Osteoblast (primary cell): ENCODE measurements at regions not wholly inside any gene's neighbourhood (a gene's known extent, or its start where the extent isn't known, plus 50 kb on each side); places are given as distances from the start of the nearest gene placed in this dataset.

Experiments used
- DNase-seq: peaks from one replicate; pipeline ENCODE4 v3.0.0; 2011; ENCODE audit warnings: low spot score, mixed read lengths; ENCODE audit not compliant: insufficient read length; ENCODE audit errors: missing footprints
- H2AFZ ChIP-seq: 2 replicates; pipeline ENCODE4 v1.6.0; 2011; ENCODE audit warnings: mild to moderate bottlenecking, low read length
- H3K27ac ChIP-seq: 2 replicates; pipeline ENCODE4 v1.5.1; 2011; ENCODE audit warnings: mild to moderate bottlenecking, low read depth, low read length, moderate library complexity
- H3K27me3 ChIP-seq: 2 replicates; pipeline ENCODE4 v1.6.0; 2012; ENCODE audit warnings: mild to moderate bottlenecking, control low read depth, inconsistent platforms, low read length, moderate library complexity; ENCODE audit not compliant: insufficient read depth
- H3K36me3 ChIP-seq: 2 replicates; pipeline ENCODE4 v1.5.1; 2011; ENCODE audit warnings: mild to moderate bottlenecking, low read length, control low read depth, moderate library complexity; ENCODE audit not compliant: insufficient read depth
- H3K4me1 ChIP-seq: 2 replicates; pipeline ENCODE4 v1.5.1; 2011; ENCODE audit warnings: mild to moderate bottlenecking, low read length, control low read depth, moderate library complexity; ENCODE audit not compliant: insufficient read depth
- H3K4me2 ChIP-seq: 2 replicates; pipeline ENCODE4 v1.6.0; 2011; ENCODE audit warnings: mild to moderate bottlenecking, low read length; ENCODE audit not compliant: insufficient read depth
- H3K4me3 ChIP-seq: fragments of 200-600 bp; sonication (generic); 3 replicates; pipeline ENCODE4 v1.5.1; 2012; ENCODE audit warnings: mild to moderate bottlenecking, low read length, inconsistent platforms; ENCODE audit not compliant: insufficient read depth
- H3K79me2 ChIP-seq: 2 replicates; pipeline ENCODE4 v1.6.0; 2012; ENCODE audit warnings: mild to moderate bottlenecking, low read length, control low read depth, inconsistent platforms; ENCODE audit not compliant: insufficient read depth
- H3K9me3 ChIP-seq: 2 replicates; pipeline ENCODE4 v1.5.1; 2011; ENCODE audit warnings: low read depth, low read length, control low read depth
- H4K20me1 ChIP-seq: 2 replicates; pipeline ENCODE4 v1.6.0; 2012; ENCODE audit warnings: mild to moderate bottlenecking, low read length, control low read depth; ENCODE audit not compliant: insufficient read depth
- TF ChIP-seq, protein P1 (sequence below): IDR thresholded peaks from 2 replicates; pipeline ENCODE4 v1.5.1; 2011; ENCODE audit warnings: mild to moderate bottlenecking, low read depth, low read length, moderate library complexity; ENCODE audit errors: extremely low read depth

- Histone ChIP-seq H3K4me1 (no peaks in the 10 kb centered on the region), H2AFZ (peak overlapping the region; percentile 25), H3K27me3 (no peaks in the 10 kb centered on the region), H3K9me3 (no peaks in the 10 kb centered on the region), H3K4me3 (no peak overlapping the region), H3K4me2 (no peak overlapping the region), H3K27ac (no peak overlapping the region), H4K20me1 (no peaks in the 10 kb centered on the region), H3K79me2 (no peaks in the 10 kb centered on the region), H3K36me3 (no peaks in the 10 kb centered on the region)
- TF ChIP-seq, protein P1, sequence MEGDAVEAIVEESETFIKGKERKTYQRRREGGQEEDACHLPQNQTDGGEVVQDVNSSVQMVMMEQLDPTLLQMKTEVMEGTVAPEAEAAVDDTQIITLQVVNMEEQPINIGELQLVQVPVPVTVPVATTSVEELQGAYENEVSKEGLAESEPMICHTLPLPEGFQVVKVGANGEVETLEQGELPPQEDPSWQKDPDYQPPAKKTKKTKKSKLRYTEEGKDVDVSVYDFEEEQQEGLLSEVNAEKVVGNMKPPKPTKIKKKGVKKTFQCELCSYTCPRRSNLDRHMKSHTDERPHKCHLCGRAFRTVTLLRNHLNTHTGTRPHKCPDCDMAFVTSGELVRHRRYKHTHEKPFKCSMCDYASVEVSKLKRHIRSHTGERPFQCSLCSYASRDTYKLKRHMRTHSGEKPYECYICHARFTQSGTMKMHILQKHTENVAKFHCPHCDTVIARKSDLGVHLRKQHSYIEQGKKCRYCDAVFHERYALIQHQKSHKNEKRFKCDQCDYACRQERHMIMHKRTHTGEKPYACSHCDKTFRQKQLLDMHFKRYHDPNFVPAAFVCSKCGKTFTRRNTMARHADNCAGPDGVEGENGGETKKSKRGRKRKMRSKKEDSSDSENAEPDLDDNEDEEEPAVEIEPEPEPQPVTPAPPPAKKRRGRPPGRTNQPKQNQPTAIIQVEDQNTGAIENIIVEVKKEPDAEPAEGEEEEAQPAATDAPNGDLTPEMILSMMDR: no peak
- DNase-seq: no peak
These were observed 367.7 kb upstream of the CDH11 start for GRCh38 chr16:65489531-65490023.

DNA sequence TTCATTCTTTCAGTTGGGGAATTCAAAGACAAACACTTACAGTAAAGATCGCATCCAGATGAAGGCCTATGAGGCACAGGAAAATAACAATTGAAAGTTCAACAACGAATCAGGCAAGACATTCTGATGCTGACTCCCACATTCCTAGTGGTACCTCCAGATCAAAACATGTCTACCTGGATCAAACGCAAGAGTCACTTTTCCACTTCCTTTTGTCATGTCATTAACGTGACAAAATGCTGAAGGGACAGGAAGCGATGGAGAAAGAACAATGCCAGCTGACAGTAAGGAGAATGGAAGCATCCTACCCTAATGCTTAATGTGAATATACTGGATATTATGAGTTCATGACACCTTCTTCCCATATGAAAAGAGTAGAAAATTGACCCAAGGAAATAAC is 365.4 kb upstream of the CDH11 start:
- Histone ChIP-seq H3K4me3 (no peak overlapping the region), H3K4me2 (no peak overlapping the region), H3K4me1 (no peaks in the 10 kb centered on the region), H3K79me2 (no peaks in the 10 kb centered on the region), H3K9me3 (no peaks in the 10 kb centered on the region), H4K20me1 (no peaks in the 10 kb centered on the region), H2AFZ (no peak overlapping the region), H3K27ac (no peak overlapping the region), H3K27me3 (no peaks in the 10 kb centered on the region), H3K36me3 (no peaks in the 10 kb centered on the region)
- no peak for DNase-seq
- TF ChIP-seq, protein P1: no peak

- no peak overlapping the region for H3K27ac ChIP-seq
- DNase-seq: no peak
- H3K4me1 ChIP-seq: no peaks in the 10 kb centered on the region
- H3K4me3 ChIP-seq: no peak overlapping the region
- H3K79me2 ChIP-seq: no peaks in the 10 kb centered on the region
- H4K20me1 ChIP-seq: no peaks in the 10 kb centered on the region
- H2AFZ ChIP-seq: no peak overlapping the region
- H3K9me3 ChIP-seq: no peaks in the 10 kb centered on the region
- TF ChIP-seq, protein P1: no peak
- no peaks in the 10 kb centered on the region for H3K36me3 ChIP-seq
- no peak overlapping the region for H3K4me2 ChIP-seq
- no peaks in the 10 kb centered on the region for H3K27me3 ChIP-seq
These were observed 360.1 kb upstream of the CDH11 start for GRCh38 chr16:65481956-65482355.

DNA sequence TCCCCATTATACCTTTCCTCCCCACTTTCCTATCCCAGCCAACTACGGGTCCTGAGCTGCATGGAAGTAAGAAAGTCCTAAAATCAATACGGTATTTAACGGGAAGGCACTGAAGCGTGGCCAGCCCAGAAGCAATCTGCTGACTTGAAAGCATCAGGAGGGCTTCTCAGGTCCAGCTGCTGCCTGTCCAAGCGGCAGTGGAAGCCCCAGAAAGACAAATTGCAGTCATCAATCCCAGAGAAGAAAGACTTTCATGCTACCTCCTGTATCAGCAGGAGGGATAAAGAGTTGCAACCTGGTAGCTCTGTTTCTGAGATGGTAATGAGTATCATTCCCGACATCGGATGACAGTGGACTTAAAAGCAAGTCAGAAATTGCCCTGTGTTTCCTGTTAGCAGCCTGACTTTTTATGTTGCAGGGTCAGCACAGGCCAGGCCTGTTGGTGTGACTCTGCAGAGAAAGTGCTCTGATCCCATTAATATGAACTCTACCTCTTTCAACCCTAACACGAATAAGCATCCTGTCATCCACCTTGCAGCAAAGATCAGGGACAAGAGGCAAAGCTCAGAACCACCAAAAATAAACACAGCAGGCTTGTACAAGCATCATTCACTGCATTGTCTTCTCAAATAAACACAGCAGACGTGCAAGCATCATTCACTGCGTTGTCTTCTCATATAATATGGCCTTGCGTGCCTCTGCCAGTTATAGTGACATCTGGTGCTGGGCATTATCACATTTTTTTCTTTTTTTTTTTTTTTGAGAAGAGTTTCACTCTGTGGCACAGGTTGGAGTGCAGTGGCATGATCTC is 358.6 kb upstream of the CDH11 start:
- DNase-seq: no peak
- no peaks in the 10 kb centered on the region for H3K27me3 ChIP-seq
- no peaks in the 10 kb centered on the region for H3K9me3 ChIP-seq
- TF ChIP-seq, protein P1: no peak
- no peaks in the 10 kb centered on the region for H4K20me1 ChIP-seq
- no peaks in the 10 kb centered on the region for H3K79me2 ChIP-seq
- H3K4me2 ChIP-seq: no peak overlapping the region
- no peak overlapping the region for H3K4me3 ChIP-seq
- no peaks in the 10 kb centered on the region for H3K4me1 ChIP-seq
- no peak overlapping the region for H3K27ac ChIP-seq
- no peaks in the 10 kb centered on the region for H3K36me3 ChIP-seq
- H2AFZ ChIP-seq: no peak overlapping the region
